Liver (tissue), 3 donors: ENCODE measurements at regions not wholly inside any gene's neighbourhood (a gene's known extent, or its start where the extent isn't known, plus 50 kb on each side); places are given as distances from the start of the nearest gene placed in this dataset.

Source experiments
- GABPA ChIP-seq, 2 donors: IDR thresholded peaks in 1 of 2; conservative IDR thresholded peaks in 1 of 2; 2 replicates each; pipeline ENCODE4 v1.6.1; 2016; ENCODE audit warnings: antibody characterized with exemption in 2 of 2, mild to moderate bottlenecking in 1 of 2, moderate library complexity in 1 of 2
- HNF4G ChIP-seq: IDR thresholded peaks from 2 replicates; pipeline ENCODE4 v1.6.1; 2016; ENCODE audit warnings: antibody characterized with exemption
- JUND ChIP-seq, 2 donors: IDR thresholded peaks; 2 replicates each; pipeline ENCODE4 v1.6.1; 2016; ENCODE audit warnings: antibody characterized with exemption in 2 of 2
- SP1 ChIP-seq: IDR thresholded peaks from 2 replicates; pipeline ENCODE4 v1.6.1; 2018; ENCODE audit warnings: antibody characterized with exemption, mild to moderate bottlenecking
- TAF1 ChIP-seq: conservative IDR thresholded peaks from 2 replicates; pipeline ENCODE4 v1.6.1; 2016; ENCODE audit warnings: antibody characterized with exemption, mild to moderate bottlenecking
- TF ChIP-seq, protein P1 (sequence below): fragments of 150-350 bp; IDR thresholded peaks from 2 replicates; pipeline ENCODE4 v1.5.1; 2017; ENCODE audit warnings: improper control_type of control experiment, low read depth, low read length; ENCODE audit not compliant: missing input control
- TF ChIP-seq, protein P2 (sequence below): IDR thresholded peaks from 2 replicates; pipeline ENCODE4 v1.6.1; 2016; ENCODE audit warnings: antibody characterized with exemption
- TF ChIP-seq, protein P3 (sequence below): IDR thresholded peaks from 2 replicates; pipeline ENCODE4 v1.6.1; 2016; ENCODE audit warnings: antibody characterized with exemption, mild to moderate bottlenecking
- TF ChIP-seq, protein P4 (sequence below): IDR thresholded peaks from 2 replicates; pipeline ENCODE4 v1.6.1; 2016; ENCODE audit warnings: antibody characterized with exemption
- donor health status: healthy.
- donor health status: healthy.

GRCh38 chr9:28053096-28053777, 480.0 kb upstream of the C9orf72 start:
- TF ChIP-seq, protein P1, sequence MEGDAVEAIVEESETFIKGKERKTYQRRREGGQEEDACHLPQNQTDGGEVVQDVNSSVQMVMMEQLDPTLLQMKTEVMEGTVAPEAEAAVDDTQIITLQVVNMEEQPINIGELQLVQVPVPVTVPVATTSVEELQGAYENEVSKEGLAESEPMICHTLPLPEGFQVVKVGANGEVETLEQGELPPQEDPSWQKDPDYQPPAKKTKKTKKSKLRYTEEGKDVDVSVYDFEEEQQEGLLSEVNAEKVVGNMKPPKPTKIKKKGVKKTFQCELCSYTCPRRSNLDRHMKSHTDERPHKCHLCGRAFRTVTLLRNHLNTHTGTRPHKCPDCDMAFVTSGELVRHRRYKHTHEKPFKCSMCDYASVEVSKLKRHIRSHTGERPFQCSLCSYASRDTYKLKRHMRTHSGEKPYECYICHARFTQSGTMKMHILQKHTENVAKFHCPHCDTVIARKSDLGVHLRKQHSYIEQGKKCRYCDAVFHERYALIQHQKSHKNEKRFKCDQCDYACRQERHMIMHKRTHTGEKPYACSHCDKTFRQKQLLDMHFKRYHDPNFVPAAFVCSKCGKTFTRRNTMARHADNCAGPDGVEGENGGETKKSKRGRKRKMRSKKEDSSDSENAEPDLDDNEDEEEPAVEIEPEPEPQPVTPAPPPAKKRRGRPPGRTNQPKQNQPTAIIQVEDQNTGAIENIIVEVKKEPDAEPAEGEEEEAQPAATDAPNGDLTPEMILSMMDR = no peak
- TF ChIP-seq, protein P2, sequence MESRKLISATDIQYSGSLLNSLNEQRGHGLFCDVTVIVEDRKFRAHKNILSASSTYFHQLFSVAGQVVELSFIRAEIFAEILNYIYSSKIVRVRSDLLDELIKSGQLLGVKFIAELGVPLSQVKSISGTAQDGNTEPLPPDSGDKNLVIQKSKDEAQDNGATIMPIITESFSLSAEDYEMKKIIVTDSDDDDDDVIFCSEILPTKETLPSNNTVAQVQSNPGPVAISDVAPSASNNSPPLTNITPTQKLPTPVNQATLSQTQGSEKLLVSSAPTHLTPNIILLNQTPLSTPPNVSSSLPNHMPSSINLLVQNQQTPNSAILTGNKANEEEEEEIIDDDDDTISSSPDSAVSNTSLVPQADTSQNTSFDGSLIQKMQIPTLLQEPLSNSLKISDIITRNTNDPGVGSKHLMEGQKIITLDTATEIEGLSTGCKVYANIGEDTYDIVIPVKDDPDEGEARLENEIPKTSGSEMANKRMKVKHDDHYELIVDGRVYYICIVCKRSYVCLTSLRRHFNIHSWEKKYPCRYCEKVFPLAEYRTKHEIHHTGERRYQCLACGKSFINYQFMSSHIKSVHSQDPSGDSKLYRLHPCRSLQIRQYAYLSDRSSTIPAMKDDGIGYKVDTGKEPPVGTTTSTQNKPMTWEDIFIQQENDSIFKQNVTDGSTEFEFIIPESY = no peak
- TF ChIP-seq, protein P3, sequence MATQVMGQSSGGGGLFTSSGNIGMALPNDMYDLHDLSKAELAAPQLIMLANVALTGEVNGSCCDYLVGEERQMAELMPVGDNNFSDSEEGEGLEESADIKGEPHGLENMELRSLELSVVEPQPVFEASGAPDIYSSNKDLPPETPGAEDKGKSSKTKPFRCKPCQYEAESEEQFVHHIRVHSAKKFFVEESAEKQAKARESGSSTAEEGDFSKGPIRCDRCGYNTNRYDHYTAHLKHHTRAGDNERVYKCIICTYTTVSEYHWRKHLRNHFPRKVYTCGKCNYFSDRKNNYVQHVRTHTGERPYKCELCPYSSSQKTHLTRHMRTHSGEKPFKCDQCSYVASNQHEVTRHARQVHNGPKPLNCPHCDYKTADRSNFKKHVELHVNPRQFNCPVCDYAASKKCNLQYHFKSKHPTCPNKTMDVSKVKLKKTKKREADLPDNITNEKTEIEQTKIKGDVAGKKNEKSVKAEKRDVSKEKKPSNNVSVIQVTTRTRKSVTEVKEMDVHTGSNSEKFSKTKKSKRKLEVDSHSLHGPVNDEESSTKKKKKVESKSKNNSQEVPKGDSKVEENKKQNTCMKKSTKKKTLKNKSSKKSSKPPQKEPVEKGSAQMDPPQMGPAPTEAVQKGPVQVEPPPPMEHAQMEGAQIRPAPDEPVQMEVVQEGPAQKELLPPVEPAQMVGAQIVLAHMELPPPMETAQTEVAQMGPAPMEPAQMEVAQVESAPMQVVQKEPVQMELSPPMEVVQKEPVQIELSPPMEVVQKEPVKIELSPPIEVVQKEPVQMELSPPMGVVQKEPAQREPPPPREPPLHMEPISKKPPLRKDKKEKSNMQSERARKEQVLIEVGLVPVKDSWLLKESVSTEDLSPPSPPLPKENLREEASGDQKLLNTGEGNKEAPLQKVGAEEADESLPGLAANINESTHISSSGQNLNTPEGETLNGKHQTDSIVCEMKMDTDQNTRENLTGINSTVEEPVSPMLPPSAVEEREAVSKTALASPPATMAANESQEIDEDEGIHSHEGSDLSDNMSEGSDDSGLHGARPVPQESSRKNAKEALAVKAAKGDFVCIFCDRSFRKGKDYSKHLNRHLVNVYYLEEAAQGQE = no peak
- TF ChIP-seq HNF4G (no peak), GABPA (IDR thresholded peaks at IDR 0.05 in 1 of 2, conservative IDR thresholded peaks at IDR 0.05 in 1 of 2) (no peak), JUND (IDR thresholded peaks at IDR 0.05) (no peak), SP1 (no peak), TAF1 (no peak)
- TF ChIP-seq, protein P4, sequence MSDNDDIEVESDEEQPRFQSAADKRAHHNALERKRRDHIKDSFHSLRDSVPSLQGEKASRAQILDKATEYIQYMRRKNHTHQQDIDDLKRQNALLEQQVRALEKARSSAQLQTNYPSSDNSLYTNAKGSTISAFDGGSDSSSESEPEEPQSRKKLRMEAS = no peak
